ENCODE measurements at regions not wholly inside any gene's neighbourhood (a gene's known extent, or its start where the extent isn't known, plus 50 kb on each side); places are given as distances from the start of the nearest gene placed in this dataset.
"Not testable (repeated sequence)": the region's sequence is repeated elsewhere in the genome, so short reads cannot be mapped to it uniquely, and the experiment has no call there.

DNA sequence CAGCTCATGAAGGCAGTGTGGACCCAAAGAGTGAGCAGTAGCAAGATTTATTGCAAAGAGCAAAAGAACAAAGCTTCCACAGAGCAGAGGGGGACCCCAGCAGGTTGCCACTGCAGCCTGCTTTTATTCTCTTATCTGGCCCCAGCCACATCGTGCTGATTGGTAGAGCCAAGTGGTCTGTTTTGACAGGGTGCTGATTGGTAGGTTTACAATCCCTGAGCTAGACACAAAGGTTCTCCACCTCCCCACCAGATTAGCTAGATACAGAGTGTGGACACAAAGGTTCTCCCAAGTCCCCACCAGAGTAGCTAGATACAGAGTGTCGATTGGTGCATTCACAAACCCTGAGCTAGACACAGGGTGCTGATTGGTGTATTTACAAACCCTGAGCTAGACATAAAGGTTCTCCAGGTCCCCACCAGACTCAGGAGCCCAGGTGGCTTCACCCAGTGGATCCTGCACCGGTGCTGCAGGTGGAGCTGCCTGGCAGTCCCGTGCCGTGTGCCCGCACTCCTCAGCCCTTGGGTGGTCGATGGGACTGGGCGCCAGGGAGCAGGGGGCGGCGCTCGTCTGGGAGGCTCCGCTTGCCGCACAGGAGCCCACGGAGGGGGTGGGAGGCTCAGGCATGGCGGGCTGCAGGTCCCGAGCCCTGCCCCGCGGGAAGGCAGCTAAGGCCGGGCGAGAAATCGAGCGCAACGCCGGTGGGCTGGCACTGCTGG lies 80.9 kb upstream of the BCHE start:
- H2AK9ac ChIP-seq (replicated peaks; ENCODE audit: low read depth, low read length, poor library complexity); H3K4me3 ChIP-seq (ENCODE audit: insufficient read depth, low read depth, low read length); H4K20me1 ChIP-seq (ENCODE audit: insufficient read depth, low read length); H3K79me1 ChIP-seq (ENCODE audit: low read depth in 1 of 2, low read length in 2 of 2); H2AK5ac ChIP-seq (ENCODE audit: low read depth, low read length); H3K56ac ChIP-seq (ENCODE audit: extremely low read depth, insufficient read depth, low read length); CTCF ChIA-PET; H3K9ac ChIP-seq (ENCODE audit: low read depth, low read length); H3K4ac ChIP-seq (ENCODE audit: low read depth, low read length); H4K8ac ChIP-seq (ENCODE audit: low read depth in 2 of 2, low read length in 2 of 2); DNase-seq; H3K9me1 ChIP-seq (ENCODE audit: insufficient read depth, low read length); H3K27me3 ChIP-seq (ENCODE audit: control insufficient read depth, insufficient read depth, low read length); ATAC-seq (ENCODE audit: low read depth); H3K18ac ChIP-seq (ENCODE audit: low read depth, low read length); H3K14ac ChIP-seq (replicated peaks; ENCODE audit: low read depth, low read length); H2AFZ ChIP-seq (replicated peaks; ENCODE audit: low read length, poor library complexity); H4K91ac ChIP-seq (ENCODE audit: insufficient read depth, low read depth, low read length); intact Hi-C loops (cut with micrococcal nuclease); in situ Hi-C loops (cut with MboI; ENCODE audit: low sequenced_read_pairs); H3K9me3 ChIP-seq (ENCODE audit: control insufficient read depth, insufficient read depth, low read length); H4K5ac ChIP-seq (ENCODE audit: low read depth, low read length); H2BK20ac ChIP-seq (ENCODE audit: low read depth, low read length); H2BK120ac ChIP-seq (ENCODE audit: low read depth, low read length); POLR2A ChIA-PET (ENCODE audit: unreplicated experiment); H2BK15ac ChIP-seq (ENCODE audit: low read depth, low read length); H3K23ac ChIP-seq (ENCODE audit: low read depth, low read length); H3K27ac ChIP-seq (ENCODE audit: insufficient read depth, low read length); H2BK5ac ChIP-seq (ENCODE audit: low read depth, low read length, poor library complexity, severe bottlenecking); H3K36me3 ChIP-seq (ENCODE audit: control insufficient read depth, insufficient read depth, low read length); BruUV-seq (replicated peaks); H3K4me2 ChIP-seq (ENCODE audit: low read depth, low read length); dilution Hi-C loops (cut with HindIII; ENCODE audit: low sequenced_read_pairs, unreplicated experiment); H3K4me1 ChIP-seq (ENCODE audit: control insufficient read depth, insufficient read depth, low read length): not testable (repeated sequence)
- WGBS, 2 experiments (ENCODE audit: extremely low coverage in 2 of 2, insufficient read length in 1 of 2) = 93% methylated on average over 12 of the region's 24 CpGs; no CpG with 5 or more reads in 1 of the 2 experiments

DNA sequence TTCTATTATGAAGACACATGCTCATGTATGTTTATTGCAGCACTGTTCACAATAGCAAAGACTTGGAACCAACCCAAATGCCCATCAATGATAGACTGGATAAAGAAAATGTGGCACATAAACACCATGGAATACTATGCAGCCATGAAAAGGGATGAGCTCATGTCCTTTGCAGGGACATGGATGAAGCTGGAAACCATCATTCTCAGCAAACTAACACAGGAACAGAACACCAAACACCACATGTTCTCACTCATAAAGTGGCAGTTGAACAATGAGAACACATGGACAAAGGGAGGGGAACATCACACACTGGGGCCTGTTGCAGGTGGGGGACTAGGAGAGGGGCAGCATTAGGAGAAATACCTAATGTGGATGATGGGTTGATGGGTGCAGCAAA lies 77.9 kb upstream of the BCHE start:
- POLR2A ChIA-PET (ENCODE audit: unreplicated experiment); CTCF ChIA-PET; H3K27me3 ChIP-seq (ENCODE audit: control insufficient read depth, insufficient read depth, low read length); H4K91ac ChIP-seq (ENCODE audit: insufficient read depth, low read depth, low read length); H3K79me1 ChIP-seq (ENCODE audit: low read depth in 1 of 2, low read length in 2 of 2); H3K56ac ChIP-seq (ENCODE audit: extremely low read depth, insufficient read depth, low read length); H3K9ac ChIP-seq (ENCODE audit: low read depth, low read length); H3K27ac ChIP-seq (ENCODE audit: insufficient read depth, low read length); H3K18ac ChIP-seq (ENCODE audit: low read depth, low read length); H4K5ac ChIP-seq (ENCODE audit: low read depth, low read length); ATAC-seq (ENCODE audit: low read depth); H3K4ac ChIP-seq (ENCODE audit: low read depth, low read length); H3K9me1 ChIP-seq (ENCODE audit: insufficient read depth, low read length); H2BK15ac ChIP-seq (ENCODE audit: low read depth, low read length); H3K4me3 ChIP-seq (ENCODE audit: insufficient read depth, low read depth, low read length); H3K36me3 ChIP-seq (ENCODE audit: control insufficient read depth, insufficient read depth, low read length); H2BK120ac ChIP-seq (ENCODE audit: low read depth, low read length); H4K20me1 ChIP-seq (ENCODE audit: insufficient read depth, low read length); DNase-seq; H3K4me1 ChIP-seq (ENCODE audit: control insufficient read depth, insufficient read depth, low read length); H2BK20ac ChIP-seq (ENCODE audit: low read depth, low read length); H2AK5ac ChIP-seq (ENCODE audit: low read depth, low read length); H2AK9ac ChIP-seq (replicated peaks; ENCODE audit: low read depth, low read length, poor library complexity); H4K8ac ChIP-seq (ENCODE audit: low read depth in 2 of 2, low read length in 2 of 2); H3K14ac ChIP-seq (replicated peaks; ENCODE audit: low read depth, low read length); BruUV-seq (replicated peaks); H2AFZ ChIP-seq (replicated peaks; ENCODE audit: low read length, poor library complexity); H3K4me2 ChIP-seq (ENCODE audit: low read depth, low read length); H2BK5ac ChIP-seq (ENCODE audit: low read depth, low read length, poor library complexity, severe bottlenecking); H3K9me3 ChIP-seq (ENCODE audit: control insufficient read depth, insufficient read depth, low read length); dilution Hi-C loops (cut with HindIII; ENCODE audit: low sequenced_read_pairs, unreplicated experiment); intact Hi-C loops (cut with micrococcal nuclease); H3K23ac ChIP-seq (ENCODE audit: low read depth, low read length); in situ Hi-C loops (cut with MboI; ENCODE audit: low sequenced_read_pairs): not testable (repeated sequence)

All from IMR-90 (cell line).